ENCODE measurements at regions not wholly inside any gene's neighbourhood (a gene's known extent, or its start where the extent isn't known, plus 50 kb on each side); places are given as distances from the start of the nearest gene placed in this dataset.

DNA sequence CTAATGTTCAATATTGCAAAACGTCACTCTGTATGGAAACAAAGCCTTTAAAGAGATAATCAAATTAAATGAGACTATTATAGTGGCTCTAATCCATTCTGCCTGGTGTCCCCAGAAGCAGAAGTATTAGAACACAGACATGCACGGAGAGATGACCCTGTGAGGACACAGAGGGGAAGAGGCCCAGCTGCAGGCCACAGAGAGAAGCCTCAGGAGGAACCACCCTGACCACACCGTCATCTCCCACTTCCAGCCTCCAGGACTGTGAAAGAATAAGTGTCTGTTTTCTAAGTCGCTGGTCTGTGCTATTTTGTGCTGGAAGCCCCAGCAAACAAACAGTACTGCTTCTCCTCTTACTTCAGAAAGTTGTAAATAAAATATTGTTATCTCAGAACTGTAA lies 283.5 kb upstream of the ADARB2 start:
- DNase-seq (ENCODE audit: low spot score) = no peak

DNA sequence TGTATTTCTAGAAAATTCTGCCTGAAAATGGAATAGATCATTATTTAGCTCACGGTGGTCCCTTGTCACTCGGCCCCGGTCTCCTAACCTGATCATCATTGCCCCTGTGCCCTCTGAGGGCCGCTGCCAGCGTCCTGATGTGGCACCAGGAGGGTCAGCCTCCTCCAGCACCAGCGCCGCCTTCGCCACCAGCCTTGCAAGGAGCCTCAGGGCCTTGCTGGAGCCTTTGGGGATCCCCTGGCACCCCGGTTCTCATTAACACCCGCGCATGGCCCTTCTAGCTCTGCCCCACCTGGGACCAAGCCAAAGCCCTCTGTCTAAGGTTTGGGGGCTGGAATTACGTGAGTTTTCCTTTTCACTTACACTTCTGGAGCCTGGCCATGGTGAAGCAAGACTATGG lies 282.5 kb upstream of the ADARB2 start:
- no peak for DNase-seq (ENCODE audit: low spot score)

DNA sequence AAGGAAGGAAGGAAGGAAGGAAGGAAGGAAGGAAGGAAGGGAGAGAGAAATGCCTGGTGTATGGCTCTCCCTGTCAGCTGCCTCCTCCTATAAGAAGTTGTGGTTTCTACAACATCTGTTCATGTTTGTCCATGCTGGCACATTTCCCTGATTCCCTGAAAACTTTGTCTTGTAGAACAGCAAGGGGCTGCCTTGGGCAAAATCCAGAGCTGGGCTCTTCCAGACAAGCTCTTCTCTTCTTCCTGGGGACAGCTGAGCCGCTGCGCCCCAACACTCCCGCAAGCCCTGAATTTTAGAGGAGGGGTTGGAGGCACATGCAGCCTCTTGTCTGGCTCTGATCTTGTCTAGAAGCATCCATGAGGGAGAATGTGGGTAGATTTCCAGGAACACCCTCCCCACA lies 282.0 kb upstream of the ADARB2 start:
- DNase-seq (ENCODE audit: low spot score) = no peak

DNA sequence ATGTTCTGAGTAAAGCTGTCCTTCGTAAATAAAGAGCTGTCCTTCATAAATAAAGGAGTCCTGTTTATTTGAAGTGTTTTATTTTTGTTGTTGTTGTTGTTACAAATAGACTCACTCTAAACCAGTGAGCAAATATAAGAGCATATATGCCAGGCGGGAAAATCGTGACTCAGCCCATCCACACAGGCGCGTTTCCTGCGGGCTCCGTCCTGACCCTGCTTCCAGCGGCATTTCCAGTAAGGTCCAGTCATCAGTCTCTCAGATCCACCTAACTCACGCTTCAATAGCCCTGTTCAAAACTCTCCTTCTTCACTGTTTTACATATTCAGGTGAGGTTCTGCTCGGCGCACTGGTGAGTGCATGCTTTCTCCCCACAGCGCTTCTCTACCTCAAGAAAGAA lies 277.2 kb upstream of the ADARB2 start:
- DNase-seq (ENCODE audit: low spot score) = no peak

DNA sequence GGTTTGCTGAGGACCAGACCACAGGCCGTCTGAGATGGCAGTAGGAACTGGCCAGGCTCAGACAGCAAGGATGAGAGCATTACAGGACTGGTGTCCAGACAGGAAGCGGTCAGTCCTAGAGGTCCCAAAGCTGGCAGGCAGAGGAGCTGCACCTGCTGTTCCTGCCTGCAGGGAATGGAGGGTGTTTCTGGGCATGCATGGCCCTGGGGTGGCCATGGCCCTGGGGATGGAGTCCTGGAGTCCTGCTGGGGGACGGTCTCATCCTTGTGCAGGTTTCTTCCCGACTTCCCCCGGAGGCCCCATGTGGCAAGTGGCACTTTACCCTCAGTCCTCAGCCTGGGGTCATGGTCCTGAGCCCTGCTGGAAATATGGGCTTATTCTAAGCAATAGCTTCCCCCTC lies 274.9 kb upstream of the ADARB2 start:
- DNase-seq (ENCODE audit: low spot score) = no peak

DNA sequence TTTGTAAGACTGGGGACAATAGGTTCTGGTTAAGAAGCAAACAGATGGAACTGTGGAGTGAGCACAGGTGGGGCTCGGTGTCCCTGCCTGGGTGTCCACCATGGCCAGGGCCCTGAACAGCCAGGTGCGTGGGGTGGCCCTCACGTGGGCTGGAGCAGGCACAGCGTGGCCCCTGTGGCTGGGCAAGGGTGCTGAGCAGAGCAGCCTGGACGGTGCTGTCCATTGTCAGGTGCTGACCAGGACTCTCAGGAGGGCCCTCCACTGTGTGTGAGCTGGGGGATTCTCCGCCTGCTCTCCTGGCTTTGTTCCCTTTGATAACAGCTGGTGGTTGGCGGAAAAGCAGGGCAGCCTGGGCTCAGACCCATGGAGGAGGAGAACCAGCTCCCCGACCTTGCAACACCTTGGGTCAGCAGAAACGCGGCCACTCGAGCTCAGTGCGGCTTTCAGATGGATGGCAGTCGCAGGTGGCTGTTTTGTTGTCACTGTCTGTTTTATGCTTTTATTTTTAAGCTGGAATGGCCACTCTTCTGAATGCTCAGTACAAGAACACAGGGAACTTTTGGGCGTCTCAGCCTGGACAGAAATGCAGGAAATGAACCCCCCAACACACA lies 273.9 kb upstream of the ADARB2 start:
- DNase-seq (ENCODE audit: low spot score) = no peak

DNA sequence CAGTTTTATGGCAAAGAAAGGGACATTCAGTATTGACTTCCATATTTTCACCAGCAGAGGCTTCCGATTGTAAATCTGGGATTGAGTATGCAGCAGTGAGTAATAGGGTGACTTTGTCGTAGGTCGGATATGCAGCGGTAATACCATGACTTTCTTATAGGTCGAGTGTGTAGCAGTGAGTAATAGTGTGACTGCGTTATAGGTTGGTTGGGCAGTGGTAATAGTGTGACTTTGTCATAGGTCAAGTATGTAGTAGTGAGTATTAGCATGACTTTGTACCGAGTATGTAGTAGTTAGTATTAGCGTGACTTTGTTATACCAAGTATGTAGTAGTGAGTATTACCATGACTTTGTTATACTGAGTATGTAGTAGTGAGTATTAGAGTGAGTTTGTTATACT lies 268.2 kb upstream of the ADARB2 start:
- no peak for DNase-seq (ENCODE audit: low spot score)

DNA sequence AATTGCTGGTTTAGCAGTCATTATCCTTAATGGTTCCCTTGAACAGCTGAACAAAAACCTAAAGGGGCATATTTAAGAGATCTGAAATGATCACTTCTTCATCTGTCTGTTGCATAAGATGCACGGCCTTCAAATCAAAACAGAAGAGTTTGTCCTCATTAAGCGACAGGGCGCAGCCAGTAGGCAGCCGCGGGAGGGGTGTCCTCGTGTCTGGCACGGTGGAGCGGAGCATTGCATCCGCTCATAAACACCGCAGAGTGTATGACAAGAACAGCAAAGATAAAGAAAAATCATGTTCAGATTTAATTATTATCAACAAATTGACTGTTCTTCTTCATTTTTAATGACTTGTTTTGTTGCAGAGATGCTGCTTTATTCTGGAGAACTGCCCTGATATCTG lies 255.6 kb upstream of the ADARB2 start:
- no peak for DNase-seq (ENCODE audit: low spot score)

DNA sequence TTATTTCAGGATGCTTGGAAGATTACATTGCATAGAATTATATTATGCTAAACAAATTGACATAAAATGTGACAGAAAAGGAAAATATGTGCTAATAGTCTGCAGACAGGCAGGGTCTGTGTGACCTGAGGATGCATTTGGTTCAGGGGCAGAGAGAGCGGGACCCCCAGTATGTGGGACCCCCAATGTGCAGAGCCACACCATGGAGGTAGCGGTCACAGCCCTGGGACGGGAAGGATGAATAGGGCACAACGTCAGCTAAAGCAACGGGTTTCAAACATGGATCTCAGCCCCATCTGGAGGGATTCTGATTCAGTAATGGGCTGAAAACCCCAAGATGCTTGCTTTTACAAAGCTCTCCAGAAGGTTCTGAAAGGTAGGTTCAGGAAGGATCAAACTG lies 251.8 kb upstream of the ADARB2 start:
- DNase-seq (ENCODE audit: low spot score) = no peak

DNA sequence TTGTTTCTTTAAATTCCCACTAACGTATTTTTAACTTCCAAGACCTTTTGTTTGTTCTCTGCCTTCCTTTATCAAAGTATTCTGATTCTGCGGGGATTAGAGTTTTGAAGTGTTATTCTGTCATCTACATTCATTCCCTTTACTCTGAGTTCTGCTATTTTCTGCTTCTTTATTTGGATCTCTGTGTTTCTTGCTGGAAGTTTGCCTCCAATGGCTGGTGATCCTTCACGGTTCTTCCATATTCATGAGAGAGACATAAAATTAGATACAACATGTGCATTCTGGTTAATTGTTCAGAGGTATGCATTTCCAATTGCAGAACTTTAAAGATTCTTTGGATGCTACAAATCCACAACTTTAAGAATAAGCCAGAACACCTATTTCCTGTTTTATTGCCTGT lies 244.7 kb upstream of the ADARB2 start:
- no peak for DNase-seq (ENCODE audit: low spot score)

DNA sequence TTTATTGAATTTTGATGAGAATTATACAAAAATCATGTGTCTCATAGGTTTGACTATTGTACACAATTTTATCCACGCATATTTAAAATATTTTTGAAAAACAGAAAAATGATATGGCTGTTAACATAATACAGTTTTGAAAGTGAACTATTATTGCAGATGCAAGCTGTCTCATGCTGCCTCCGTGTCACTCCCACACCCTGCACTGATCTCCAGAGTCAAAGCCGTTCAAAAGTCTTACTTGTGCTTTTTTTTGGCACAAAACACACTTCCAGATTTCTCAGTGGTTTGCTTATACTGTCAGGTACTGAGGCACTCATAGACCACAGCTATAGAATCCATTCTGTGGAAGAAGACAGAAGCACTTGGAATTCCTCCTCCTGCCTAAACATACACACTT lies 243.1 kb upstream of the ADARB2 start:
- no peak for DNase-seq (ENCODE audit: low spot score)

DNA sequence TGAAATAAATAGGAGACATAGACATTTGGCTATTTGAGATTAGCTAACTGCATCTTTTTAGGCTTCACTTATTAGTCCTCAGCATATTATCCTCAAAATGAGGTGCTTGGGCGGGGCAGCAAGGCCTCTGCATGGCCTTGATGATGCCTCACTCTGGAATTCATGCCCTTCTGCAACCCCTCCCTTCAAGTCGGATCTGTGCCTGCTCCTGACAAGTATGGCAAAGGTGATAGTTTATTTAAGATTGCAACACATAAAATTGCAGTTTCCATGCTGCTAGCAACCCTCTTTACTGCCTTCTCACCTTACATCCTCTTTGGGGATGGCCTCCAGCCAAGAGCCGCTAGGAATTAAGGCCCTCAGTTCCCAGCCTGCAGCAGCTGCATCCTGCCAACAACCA lies 241.3 kb upstream of the ADARB2 start:
- no peak for DNase-seq (ENCODE audit: low spot score)

DNA sequence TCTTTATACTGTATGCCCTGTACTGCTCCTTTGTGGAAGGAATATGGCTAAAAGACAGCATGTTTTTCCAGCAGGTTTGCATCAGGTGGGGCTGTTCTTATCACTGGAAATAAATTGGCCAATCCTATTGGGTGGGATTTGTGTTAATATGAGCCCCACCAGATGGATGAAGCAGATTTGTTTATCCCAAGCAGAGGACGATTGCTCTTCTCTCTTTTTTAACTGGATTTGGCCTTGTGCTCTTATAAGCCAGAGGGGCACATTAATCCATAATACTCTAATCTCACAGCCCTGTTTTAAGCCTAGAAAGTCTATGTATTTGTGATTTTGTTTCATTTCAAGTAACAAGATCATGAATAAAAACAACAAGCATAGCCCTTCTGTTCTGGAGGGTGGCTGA lies 240.1 kb upstream of the ADARB2 start:
- no peak for DNase-seq (ENCODE audit: low spot score)

DNA sequence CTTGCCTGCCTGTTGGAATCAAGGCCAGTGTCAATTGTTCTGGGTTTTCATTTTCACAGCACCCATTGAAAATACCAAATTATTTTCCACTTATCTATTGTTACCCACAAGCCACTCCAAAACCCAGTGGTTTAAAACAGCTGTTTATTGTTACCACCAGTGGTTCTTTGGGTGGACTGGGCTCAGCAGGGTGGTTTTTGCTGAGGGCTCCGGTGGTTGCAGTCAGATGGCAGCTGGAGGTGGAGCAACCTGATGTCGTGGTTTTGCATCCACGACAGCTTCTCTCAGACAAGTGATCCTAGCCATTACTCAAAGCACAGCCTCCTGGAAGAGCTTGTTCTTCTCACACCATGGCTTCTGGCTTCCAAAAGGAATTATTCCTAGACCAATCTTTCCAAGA lies 235.1 kb upstream of the ADARB2 start:
- DNase-seq (ENCODE audit: low spot score) = no peak

DNA sequence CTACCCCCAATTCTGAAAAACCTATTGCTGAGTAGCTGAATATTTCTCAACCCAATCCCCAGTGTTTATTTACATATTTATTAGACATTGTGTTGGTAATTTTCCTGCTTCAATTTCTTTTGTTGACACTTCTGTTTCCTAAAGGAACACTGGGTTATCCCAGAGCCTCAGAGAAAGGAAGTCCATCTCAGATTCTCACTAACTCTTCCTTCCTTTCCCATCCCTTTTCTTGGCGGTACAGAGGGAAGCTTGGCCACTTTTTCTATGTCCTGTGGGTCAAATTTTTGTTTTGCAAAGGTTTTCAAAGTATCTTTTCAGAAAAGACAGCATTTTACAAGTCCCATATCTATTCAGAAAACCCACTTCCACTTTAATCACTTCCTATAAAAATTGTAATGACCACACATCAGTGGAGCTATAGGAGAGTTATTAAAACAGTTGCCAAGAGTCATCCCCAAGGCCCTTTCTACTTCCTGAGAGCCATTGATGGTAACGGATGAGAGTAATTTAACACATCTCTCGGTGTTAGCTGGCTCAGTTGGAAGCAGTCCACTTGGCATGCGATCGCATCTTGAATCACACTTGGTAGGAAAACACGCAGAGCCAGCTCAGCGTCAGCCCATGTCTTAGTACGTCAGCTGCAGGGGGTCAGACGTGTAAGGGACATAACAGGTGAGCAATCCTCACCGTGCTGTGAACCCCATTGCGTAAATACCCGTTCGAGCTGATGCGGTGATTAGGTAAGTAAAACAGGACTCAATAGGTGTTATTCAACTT lies 231.1 kb upstream of the ADARB2 start:
- no peak for DNase-seq (ENCODE audit: low spot score)

DNA sequence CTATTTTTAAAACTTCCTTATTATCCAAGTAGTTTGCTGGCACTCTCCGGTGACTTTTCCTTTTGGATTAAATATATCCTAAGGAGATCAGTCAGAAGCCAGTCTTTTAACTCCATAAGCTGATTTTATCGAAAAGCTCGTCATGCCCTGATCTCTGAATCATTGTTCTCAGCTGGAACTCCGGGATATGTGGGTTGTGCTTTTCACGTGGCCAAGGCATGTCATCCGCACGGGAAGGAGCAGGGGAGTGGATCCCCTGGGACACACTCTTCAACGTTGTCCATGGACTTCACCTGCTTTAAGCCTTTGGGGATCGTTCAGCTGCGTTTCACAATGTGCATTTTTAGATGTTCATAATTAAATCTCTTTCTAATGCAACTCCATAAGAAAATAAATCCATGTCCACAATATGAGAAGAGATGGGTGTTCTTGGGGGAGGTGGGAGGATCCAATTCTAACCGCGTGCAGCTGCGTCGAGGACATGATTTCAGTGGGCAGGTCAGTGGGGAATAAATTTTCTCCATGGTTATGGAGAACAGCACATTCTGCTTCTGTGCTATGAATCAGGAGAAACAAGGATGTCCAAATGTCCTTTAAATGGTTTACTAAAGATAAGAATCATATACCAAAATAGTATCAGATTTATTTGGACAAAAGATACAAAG lies 229.5 kb upstream of the ADARB2 start:
- no peak for DNase-seq (ENCODE audit: low spot score)

DNA sequence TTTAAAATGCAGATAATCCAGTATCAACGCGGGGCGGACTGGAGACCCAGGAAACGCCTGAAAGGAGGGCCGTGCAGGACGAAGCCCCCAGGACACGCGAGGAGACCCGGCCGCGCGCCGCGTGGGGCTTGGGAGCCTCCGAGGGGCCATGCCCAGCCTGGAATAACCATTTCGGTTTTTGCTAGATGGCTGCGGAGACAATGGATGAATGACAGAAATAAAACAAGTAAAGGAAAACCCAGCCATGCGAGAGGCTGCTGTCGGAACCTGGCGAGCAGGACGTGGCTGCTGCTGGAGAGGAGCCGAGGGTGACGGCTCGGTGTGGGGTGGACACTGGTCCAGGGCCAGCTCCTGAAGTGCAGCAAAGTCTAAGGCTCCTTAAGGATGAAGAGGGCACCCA lies 227.2 kb upstream of the ADARB2 start:
- no peak for DNase-seq (ENCODE audit: low spot score)

DNA sequence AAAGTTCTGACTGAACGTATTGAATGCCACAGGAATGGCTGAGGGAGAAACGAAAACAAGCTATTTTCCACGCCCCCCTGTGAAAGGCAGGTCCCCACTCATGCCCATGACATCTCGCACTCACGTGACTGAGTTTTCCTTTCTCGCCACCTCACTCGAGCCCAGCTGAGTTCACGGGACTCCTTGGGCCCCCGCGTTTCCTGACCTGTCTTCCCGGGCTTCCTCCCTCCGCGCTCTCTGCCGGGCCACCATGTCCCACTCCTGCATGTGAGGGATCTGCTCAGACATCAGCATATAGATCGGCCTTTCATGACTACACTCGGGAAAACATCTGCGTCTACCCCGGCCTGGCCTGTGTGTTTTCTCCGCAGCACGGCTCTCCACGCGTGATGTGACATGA lies 226.0 kb upstream of the ADARB2 start:
- DNase-seq (ENCODE audit: low spot score) = no peak

DNA sequence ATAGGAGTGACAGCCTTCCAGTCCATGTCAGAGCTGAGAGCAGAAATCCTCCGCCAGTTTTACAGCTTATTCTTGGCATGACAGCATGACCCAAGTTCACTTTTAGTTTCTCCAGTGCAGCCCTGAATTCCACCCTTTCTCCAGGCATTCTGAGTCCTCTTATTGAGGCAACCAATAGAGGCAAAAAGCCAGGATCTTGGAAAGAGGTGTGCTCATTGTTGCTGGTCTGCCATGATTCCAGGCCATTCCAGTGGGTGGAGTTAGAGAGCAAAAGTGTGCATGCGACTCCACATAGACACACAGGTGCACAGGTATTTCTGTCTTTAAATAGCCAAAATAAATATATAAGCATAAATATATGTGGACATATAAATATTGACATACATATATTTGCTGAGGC lies 224.7 kb upstream of the ADARB2 start:
- no peak for DNase-seq (ENCODE audit: low spot score)

DNA sequence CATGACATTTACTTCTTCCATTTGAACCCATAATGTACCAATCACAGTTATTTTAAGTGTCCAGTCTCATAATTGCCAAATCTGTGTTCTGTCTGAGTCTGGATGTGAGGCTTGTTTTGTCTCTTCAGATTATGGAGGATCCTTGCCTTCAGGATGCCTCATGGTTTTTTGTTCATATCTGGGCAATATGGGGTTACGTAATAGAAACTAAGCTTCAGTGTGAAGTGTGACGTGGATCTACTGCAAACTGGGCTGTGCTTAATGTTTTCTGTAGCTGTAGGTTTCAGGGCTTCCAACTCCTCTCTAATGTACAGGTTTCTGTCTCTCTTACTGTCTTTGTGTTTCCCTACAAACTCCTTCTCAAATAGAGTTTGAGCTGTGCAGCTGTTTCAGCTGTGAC lies 223.7 kb upstream of the ADARB2 start:
- no peak for DNase-seq (ENCODE audit: low spot score)

DNA sequence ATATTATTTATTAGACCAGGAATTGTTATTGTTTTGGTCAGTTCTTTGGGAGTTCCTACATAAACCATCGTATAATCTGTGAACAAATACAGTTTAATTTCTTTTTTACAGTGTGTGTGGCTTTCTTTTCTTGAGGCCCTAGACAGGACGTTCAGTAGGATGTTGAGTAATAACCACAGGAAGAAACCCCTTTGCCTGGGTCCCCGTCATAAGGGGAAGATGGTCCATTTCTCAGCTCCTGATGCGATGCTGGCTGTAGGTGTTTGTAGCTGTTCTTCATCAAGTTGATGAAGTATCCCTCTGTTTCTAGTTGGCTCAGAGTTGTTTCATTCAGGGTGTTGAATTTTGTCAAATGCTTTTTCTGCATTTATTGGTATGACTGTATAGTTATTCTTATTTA lies 219.7 kb upstream of the ADARB2 start:
- DNase-seq (ENCODE audit: low spot score) = no peak

DNA sequence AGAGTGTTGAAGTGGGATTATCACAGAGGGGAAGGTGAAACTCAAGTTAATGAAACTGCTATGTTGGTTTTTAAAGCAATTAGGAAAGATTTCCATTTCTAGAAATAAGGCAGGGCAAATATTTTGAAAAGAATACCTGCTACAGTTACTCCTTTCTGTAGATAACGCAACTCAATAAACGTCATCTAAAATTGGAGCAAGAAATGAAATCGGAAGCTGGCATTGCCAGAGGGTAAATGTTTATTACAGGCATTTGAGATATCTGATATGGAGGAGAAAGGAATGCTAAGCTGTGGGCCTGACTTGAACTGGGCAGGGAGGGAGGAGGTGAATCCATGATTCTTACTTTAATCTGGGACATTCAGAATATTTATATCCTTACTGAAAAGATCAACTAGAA lies 217.0 kb upstream of the ADARB2 start:
- no peak for DNase-seq (ENCODE audit: low spot score)
